SKM-1 treated with dmso at 0.1 percent for 144 hours (cell line): ENCODE measurements at regions not wholly inside any gene's neighbourhood (a gene's known extent, or its start where the extent isn't known, plus 50 kb on each side); places are given as distances from the start of the nearest gene placed in this dataset.
A peak's percentile ranks its signal among the peaks of the same experiment; 100 is the strongest.

Source experiments
- DNase-seq: peaks from one replicate; lab custom pipeline; 2025; ENCODE audit not compliant: unreplicated experiment; lab: John Stamatoyannopoulos, UW

DNA sequence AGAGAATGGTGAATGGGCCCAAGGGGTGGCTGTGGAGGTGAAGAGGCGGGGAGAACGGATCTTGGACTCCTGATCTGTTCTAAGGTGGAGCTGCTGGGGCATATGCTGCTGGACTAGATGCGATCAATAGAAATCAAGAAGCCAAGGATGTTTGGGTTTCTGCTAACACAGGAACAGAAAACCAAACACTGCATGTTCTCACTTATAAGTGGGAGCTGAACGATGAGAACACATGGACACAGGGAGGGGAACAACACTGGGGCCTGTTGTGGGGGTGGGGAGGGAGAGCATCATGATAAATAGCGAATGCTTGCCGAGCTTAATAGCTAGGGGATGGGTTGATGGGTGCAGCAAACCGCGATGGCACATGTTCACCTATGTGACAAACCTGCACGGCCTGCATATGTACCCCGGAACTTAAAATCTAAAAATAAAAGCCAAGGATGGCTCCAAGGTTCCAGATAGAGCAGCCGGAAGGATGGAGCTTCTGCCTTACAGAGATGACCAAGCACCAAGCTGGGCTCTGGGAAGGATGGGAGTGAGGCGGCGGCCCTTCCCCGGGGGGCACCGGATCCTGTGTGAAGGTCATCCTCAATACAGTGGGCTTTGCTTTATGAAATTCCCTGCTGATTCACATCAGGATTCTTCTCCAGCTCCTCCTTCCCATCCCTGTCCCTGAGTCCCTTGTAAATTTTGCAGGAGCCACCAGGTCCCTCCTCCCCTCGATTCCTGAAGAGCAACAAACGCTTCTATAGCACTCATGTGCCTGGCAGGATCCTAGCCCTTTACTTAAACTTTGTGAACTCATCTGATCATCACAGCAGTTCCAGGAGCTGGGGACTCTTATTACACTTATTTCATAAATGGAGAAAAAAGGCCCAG lies 109.2 kb upstream of the PTPN1 start:
- no peak for DNase-seq

- no peak for DNase-seq
Measured at GRCh38 chr20:50401587-50402418, 108.4 kb upstream of the PTPN1 start.

DNA sequence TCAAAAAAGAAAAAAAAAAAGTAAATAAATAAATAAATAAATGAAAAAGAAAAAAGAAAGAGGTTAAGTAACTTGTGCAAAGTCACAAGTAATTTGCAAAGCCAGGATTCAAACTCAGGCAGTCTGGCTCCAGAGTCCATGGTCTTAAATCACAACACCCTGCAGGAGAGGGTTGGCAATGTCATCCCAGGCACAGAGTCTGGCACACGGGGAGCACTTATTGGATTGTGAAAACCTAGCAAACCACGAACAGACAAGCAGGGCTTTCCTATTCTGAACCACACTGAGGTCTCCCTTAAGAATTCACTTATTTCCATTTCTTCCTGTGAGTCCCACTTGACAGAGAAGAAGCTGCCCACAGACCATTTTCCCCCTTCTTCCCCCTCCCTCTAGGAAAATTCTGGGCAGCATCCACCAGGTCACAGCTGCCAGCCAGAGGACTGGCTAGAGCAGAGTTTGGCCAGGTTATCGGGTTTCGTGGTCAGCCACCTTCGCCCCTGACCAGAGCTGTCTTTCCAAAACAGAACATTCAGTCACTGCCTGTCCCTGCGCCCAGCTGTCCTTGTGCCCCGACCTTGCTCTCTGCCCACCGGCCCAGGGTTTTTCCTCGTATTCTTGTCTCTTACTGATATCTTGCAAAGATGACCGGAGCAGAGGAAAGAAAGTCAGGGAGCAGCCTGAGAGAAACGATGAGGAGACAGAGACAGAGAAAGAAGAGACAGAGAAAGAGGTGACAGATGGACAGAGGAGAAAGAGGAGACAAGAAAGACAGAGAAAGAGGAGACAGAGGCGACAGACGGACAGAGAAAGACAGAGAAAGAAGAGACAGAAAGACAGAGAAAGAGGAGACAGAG lies 106.4 kb upstream of the PTPN1 start:
- DNase-seq = no peak

DNA sequence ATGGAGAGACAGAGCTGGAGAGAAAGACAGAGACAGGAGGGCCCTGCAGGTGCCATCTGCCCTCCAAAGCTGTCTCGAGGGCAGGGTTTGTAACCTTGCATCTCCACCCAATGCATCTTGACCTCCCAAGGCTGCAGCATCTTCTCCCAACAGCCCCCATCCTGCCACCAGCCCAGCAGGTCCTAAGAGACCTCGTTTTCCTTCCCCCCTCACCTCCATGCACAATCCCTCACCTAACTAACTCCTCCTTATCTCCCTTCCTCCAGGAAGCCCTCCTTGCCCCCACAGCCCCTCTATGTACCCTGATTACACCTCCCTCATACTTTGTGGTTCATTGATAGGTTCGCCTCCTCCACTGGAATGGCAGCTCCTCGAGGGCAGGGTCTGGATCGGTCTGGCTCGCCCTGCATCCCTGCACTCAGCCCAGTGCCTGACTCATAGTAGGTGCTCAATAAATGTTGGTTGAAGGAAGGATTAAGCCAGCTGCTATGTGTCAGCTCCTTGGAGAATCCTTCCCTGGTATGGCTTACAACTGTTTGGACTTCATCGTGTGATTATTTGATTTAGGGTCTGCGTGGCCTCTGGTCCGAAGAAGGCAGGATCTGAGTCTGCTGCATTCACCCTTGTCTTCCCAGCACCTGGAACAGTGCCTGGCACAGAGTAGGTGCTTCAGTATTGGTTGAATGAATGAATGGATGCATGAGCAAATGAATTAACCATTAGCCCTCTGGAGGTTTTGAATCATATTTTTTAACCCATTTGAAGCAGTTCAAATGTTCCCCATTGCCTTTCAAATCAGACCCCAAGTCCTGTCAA lies 105.6 kb upstream of the PTPN1 start:
- no peak for DNase-seq

DNA sequence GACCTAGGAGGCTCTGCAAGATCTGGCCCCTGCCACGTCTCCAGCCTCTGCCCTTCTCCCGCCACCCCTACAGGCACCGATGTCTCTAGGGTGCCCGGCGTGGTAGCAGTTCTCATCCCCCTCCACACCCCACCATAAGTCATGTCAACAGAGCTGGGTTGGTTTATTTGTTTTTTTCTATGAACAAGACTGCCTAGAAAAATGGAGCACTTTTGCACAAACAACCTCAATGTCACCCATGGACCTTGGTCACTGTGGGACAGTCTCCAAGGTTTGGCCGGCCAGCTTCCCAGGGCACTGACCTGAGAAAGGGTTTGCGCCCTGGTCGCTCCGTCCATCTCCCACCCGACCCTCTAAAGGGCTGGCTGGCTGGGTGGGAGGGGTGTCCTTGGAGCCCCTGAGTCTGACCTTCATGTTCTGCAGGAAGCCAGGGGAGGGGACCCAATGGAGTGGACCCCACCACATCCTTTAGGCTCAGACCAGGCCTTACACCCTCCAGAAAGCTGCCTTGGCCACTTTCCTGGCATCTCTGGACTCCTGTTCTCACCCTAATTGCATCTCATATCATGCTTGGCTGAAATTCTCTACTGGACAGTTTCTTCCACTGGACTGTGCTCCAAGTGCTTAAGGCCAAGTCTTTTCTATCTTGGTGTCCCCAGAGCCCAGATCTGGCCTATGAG lies 104.8 kb upstream of the PTPN1 start:
- no peak for DNase-seq

DNA sequence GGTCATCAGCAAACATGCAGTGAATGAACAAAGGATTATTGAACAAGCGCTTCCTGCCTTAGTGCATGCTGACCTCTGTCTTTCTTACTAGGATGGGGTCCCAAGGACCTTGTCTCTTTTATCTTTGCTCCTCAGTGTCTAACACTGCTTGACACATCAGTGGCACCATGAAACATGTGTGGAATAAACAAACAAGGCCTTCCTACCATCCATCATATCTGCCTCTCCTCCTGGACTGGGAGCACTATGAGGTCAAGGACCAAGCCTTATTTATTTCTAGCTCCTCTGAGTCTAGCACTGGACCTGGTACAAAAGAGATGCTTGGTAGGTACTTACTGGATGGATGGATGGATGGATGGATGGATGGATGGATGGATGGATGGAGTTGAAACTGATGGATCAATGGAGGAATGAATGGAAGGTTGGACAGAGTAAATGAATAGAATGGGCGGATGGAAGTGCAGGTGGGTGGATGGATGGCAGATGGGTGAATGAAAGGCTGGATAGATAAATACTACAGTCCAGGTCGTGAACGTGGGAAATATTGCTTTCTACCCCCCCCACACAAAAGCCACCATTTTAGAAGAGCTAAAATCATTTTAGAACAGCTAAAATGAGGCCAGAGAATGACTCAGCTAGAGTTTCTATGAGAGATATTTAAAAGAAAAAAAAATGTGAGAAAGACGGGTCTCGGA lies 104.1 kb upstream of the PTPN1 start:
- DNase-seq = no peak

GRCh38 chr20:50406610-50407136 lies 103.5 kb upstream of the PTPN1 start:
- no peak for DNase-seq

GRCh38 chr20:50408526-50409364 lies 101.4 kb upstream of the PTPN1 start:
- no peak for DNase-seq

DNA sequence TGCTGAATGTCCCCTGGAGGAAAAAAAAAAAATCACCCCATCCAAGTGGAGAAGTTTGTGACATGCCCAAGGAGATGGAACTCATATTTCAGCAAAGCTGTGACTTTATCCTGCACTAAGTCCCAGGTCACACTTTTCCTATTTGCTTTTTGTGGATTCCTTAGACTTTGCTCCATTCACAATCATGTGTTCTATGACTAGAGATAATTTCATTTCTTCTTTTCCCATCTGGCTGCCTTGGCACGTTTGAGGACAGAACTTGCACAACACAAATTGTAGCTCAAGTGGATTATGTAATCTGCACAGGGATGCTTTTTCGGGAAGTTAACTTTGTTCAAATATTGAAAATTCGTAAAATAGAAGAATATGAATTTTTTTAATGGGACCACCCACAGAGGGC lies 100.7 kb upstream of the PTPN1 start:
- peak; percentile 54 for DNase-seq

GRCh38 chr20:50410343-50410742 lies 99.8 kb upstream of the PTPN1 start:
- no peak for DNase-seq

- DNase-seq = no peak
Measured at GRCh38 chr20:50412069-50412468, 98.1 kb upstream of the PTPN1 start.

- no peak for DNase-seq
Measured at GRCh38 chr20:50412499-50412898, 97.7 kb upstream of the PTPN1 start.

DNA sequence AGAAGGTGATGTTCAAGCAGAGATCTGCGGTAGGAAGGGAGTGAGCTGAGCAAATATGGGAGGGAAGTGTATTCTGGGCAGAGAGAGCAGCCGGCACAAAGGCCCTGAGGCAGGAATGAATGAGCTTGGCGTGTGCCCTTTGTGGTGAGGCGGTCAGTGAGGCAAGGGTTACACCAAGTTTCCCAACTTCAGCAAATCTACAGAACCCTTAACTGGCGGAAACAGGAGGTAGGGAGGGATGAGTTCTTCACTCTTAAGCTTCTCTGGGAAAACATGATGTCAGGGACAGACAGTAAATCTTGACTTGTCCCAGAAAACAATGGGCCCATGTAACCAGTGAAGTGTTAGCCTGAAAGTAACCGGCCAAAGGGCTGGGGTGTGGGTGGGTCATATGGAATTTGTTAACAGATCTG lies 97.1 kb upstream of the PTPN1 start:
- peak; percentile 23 for DNase-seq

- DNase-seq = no peak
Measured at GRCh38 chr20:50415021-50415515, 95.1 kb upstream of the PTPN1 start.

- DNase-seq = no peak
Measured at GRCh38 chr20:50415516-50416268, 94.5 kb upstream of the PTPN1 start.

DNA sequence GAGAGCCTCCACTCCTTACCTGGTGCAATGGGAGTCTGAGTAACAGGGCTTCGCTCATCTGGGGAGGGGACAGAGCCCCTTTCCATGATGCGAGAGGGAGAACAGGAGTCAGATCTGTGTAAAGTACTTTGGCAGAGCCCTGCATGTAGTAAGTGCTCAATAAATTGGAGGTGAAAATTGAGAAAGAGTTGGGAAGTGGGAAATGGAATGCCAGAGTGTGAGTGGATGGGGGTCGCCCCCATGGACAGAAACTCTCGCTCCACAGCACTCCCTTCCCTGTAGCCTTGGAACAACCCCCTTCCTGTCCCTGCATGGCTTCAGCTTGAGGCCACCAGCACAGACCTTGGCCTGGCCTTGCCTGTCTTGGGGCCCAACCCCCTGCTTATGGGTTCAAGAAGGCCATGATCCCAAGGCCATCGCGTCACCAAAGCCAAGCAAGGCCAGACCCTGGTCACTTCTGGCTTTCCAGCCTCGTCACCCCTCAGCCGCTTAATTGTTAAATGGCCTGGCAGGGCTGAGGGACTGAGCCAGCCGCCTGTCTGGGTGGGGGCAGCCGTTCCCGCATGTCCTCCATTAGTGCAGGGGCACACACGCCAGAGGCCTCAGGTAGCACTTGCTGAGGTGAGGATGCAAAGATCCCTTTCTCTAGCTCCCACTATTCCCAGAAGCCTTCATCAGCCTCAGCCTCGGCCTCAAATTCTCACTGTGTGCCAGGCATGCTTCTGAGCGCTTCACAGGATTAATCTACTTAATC lies 93.7 kb upstream of the PTPN1 start:
- no peak for DNase-seq

- DNase-seq = no peak
Measured at GRCh38 chr20:50417023-50417329, 93.2 kb upstream of the PTPN1 start.
